ENCODE measurements at regions not wholly inside any gene's neighbourhood (a gene's known extent, or its start where the extent isn't known, plus 50 kb on each side); places are given as distances from the start of the nearest gene placed in this dataset.
"Not testable (repeated sequence)": the region's sequence is repeated elsewhere in the genome, so short reads cannot be mapped to it uniquely, and the experiment has no call there.

- H3K4me1 Mint-ChIP-seq = peaks cover 3% of the 10 kb centered on the region
- no peaks in the 10 kb centered on the region for H3K36me3 Mint-ChIP-seq (ENCODE audit: low read depth)
- no peaks in the 10 kb centered on the region for H3K27me3 Mint-ChIP-seq
- DNase-seq = no peak
- no peak overlapping the region for H3K27ac Mint-ChIP-seq
- H3K9me3 Mint-ChIP-seq = no peaks in the 10 kb centered on the region
- ChIA-PET CTCF (no interaction called here), POLR2A (no interaction called here)
- no peak overlapping the region for H3K4me3 Mint-ChIP-seq
Measured at GRCh38 chr4:25981749-25982148, 67.7 kb downstream of the SMIM20 start.

GRCh38 chr4:25982962-25983361 lies 68.9 kb downstream of the SMIM20 start:
- Mint-ChIP-seq H3K4me1 (peaks cover 7% of the 10 kb centered on the region), H3K27me3 (no peaks in the 10 kb centered on the region), H3K36me3 (ENCODE audit: low read depth) (no peaks in the 10 kb centered on the region), H3K27ac (no peak overlapping the region), H3K4me3 (no peak overlapping the region), H3K9me3 (no peaks in the 10 kb centered on the region)
- CTCF ChIA-PET = no interaction called here
- no peak for DNase-seq
- POLR2A ChIA-PET = no interaction called here

- H3K36me3 Mint-ChIP-seq (ENCODE audit: low read depth) = no peaks in the 10 kb centered on the region
- no peak for DNase-seq
- H3K27me3 Mint-ChIP-seq = no peaks in the 10 kb centered on the region
- CTCF ChIA-PET = no interaction called here
- peaks cover 16% of the 10 kb centered on the region for H3K4me1 Mint-ChIP-seq
- H3K27ac Mint-ChIP-seq = no peak overlapping the region
- H3K9me3 Mint-ChIP-seq = no peaks in the 10 kb centered on the region
- no peak overlapping the region for H3K4me3 Mint-ChIP-seq
- POLR2A ChIA-PET = no interaction called here
Measured at GRCh38 chr4:25984266-25984665, 70.2 kb downstream of the SMIM20 start.

- CTCF ChIA-PET = no interaction called here
Measured at GRCh38 chr4:25984796-25985195, 70.8 kb downstream of the SMIM20 start.

GRCh38 chr4:25986807-25987206 lies 72.8 kb downstream of the SMIM20 start:
- Mint-ChIP-seq H3K4me1 (peaks cover 16% of the 10 kb centered on the region), H3K4me3 (no peak overlapping the region), H3K27ac (no peak overlapping the region), H3K9me3 (no peaks in the 10 kb centered on the region), H3K27me3 (no peaks in the 10 kb centered on the region), H3K36me3 (ENCODE audit: low read depth) (no peaks in the 10 kb centered on the region)
- POLR2A ChIA-PET = interaction anchor here (0.6 kb wide), 1 partner anchor 265 kb away, joined by 5 read pairs; no protein-coding TSS in a partner anchor
- DNase-seq = no peak
- CTCF ChIA-PET = interaction anchor here (1.6 to 4.9 kb wide), 7 partner anchors 42 to 423 kb away, joined by 3 to 39 read pairs (median 11); no protein-coding TSS in a partner anchor

More at GRCh38 chr4:25984796-25985195, 70.8 kb downstream of the SMIM20 start:
- no peaks in the 10 kb centered on the region for H3K9me3 Mint-ChIP-seq
- H3K4me1 Mint-ChIP-seq = peaks cover 16% of the 10 kb centered on the region
- no peak for DNase-seq
- no peaks in the 10 kb centered on the region for H3K27me3 Mint-ChIP-seq
- no peak overlapping the region for H3K27ac Mint-ChIP-seq
- no peaks in the 10 kb centered on the region for H3K36me3 Mint-ChIP-seq (ENCODE audit: low read depth)
- H3K4me3 Mint-ChIP-seq = no peak overlapping the region
- POLR2A ChIA-PET = no interaction called here

- peaks cover 18% of the 10 kb centered on the region for H3K4me1 Mint-ChIP-seq
- CTCF ChIA-PET = no interaction called here
- H3K4me3 Mint-ChIP-seq = no peak overlapping the region
- H3K36me3 Mint-ChIP-seq (ENCODE audit: low read depth) = no peaks in the 10 kb centered on the region
- H3K9me3 Mint-ChIP-seq = no peaks in the 10 kb centered on the region
- no peak overlapping the region for H3K27ac Mint-ChIP-seq
- POLR2A ChIA-PET = no interaction called here
- DNase-seq = no peak
- H3K27me3 Mint-ChIP-seq = no peaks in the 10 kb centered on the region
Measured at GRCh38 chr4:25991340-25991739, 77.3 kb downstream of the SMIM20 start.

GRCh38 chr4:25993395-25994185 lies 79.6 kb downstream of the SMIM20 start:
- Mint-ChIP-seq H3K27ac (no peak overlapping the region), H3K27me3 (no peaks in the 10 kb centered on the region), H3K4me1 (peaks cover 8% of the 10 kb centered on the region), H3K36me3 (ENCODE audit: low read depth) (no peaks in the 10 kb centered on the region), H3K4me3 (no peak overlapping the region), H3K9me3 (no peaks in the 10 kb centered on the region)
- CTCF ChIA-PET = no interaction called here
- POLR2A ChIA-PET = no interaction called here
- peak; percentile 20 for DNase-seq

GRCh38 chr4:25994577-25994976 lies 80.6 kb downstream of the SMIM20 start:
- H3K4me1 Mint-ChIP-seq; H3K9me3 Mint-ChIP-seq; H3K27ac Mint-ChIP-seq; H3K27me3 Mint-ChIP-seq; H3K4me3 Mint-ChIP-seq; H3K36me3 Mint-ChIP-seq (ENCODE audit: low read depth); DNase-seq; POLR2A ChIA-PET; CTCF ChIA-PET: not testable (repeated sequence)

GRCh38 chr4:26000274-26000950 lies 86.4 kb downstream of the SMIM20 start:
- POLR2A ChIA-PET = no interaction called here

GRCh38 chr4:26001413-26001812 lies 87.4 kb downstream of the SMIM20 start:
- no peak for DNase-seq
- POLR2A ChIA-PET = no interaction called here
- no peaks in the 10 kb centered on the region for H3K4me1 Mint-ChIP-seq
- no peaks in the 10 kb centered on the region for H3K9me3 Mint-ChIP-seq
- no peak overlapping the region for H3K4me3 Mint-ChIP-seq
- H3K27ac Mint-ChIP-seq = no peak overlapping the region
- CTCF ChIA-PET = interaction anchor here (1.0 to 7.4 kb wide), 3 partner anchors 13 to 324 kb away, joined by 3 to 39 read pairs (median 3); no protein-coding TSS in a partner anchor
- peaks cover 6% of the 10 kb centered on the region for H3K27me3 Mint-ChIP-seq
- peaks cover 2% of the 10 kb centered on the region for H3K36me3 Mint-ChIP-seq (ENCODE audit: low read depth)

More at GRCh38 chr4:26000274-26000950, 86.4 kb downstream of the SMIM20 start:
- DNase-seq = no peak
- Mint-ChIP-seq H3K27ac (no peak overlapping the region), H3K27me3 (peaks cover 2% of the 10 kb centered on the region), H3K36me3 (ENCODE audit: low read depth) (no peaks in the 10 kb centered on the region), H3K4me1 (no peaks in the 10 kb centered on the region), H3K9me3 (no peaks in the 10 kb centered on the region), H3K4me3 (no peak overlapping the region)
- CTCF ChIA-PET = interaction anchor here (0.7 to 7.4 kb wide), 3 partner anchors 12 to 327 kb away, joined by 3 to 39 read pairs (median 3); no protein-coding TSS in a partner anchor

- DNase-seq = no peak
- POLR2A ChIA-PET = no interaction called here
- peaks cover 6% of the 10 kb centered on the region for H3K27me3 Mint-ChIP-seq
- no peak overlapping the region for H3K27ac Mint-ChIP-seq
- H3K36me3 Mint-ChIP-seq (ENCODE audit: low read depth) = peaks cover 2% of the 10 kb centered on the region
- CTCF ChIA-PET = interaction anchor here (1.0 to 7.4 kb wide), 3 partner anchors 13 to 323 kb away, joined by 3 to 39 read pairs (median 3); no protein-coding TSS in a partner anchor
- no peak overlapping the region for H3K4me3 Mint-ChIP-seq
- H3K9me3 Mint-ChIP-seq = no peaks in the 10 kb centered on the region
- no peaks in the 10 kb centered on the region for H3K4me1 Mint-ChIP-seq
Measured at GRCh38 chr4:26001816-26002215, 87.8 kb downstream of the SMIM20 start.

GRCh38 chr4:26003056-26003455 lies 89.0 kb downstream of the SMIM20 start:
- H3K4me3 Mint-ChIP-seq = no peak overlapping the region
- H3K27ac Mint-ChIP-seq = no peak overlapping the region
- H3K27me3 Mint-ChIP-seq = peaks cover 7% of the 10 kb centered on the region
- H3K4me1 Mint-ChIP-seq = no peaks in the 10 kb centered on the region
- DNase-seq = no peak
- peaks cover 2% of the 10 kb centered on the region for H3K36me3 Mint-ChIP-seq (ENCODE audit: low read depth)
- CTCF ChIA-PET = interaction anchor here (7.4 kb wide), 1 partner anchor 14 kb away, joined by 39 read pairs; no protein-coding TSS in a partner anchor
- no peaks in the 10 kb centered on the region for H3K9me3 Mint-ChIP-seq
- POLR2A ChIA-PET = no interaction called here

- DNase-seq = no peak
- ChIA-PET CTCF (interaction anchor here (7.4 kb wide), 1 partner anchor 15 kb away, joined by 39 read pairs; no protein-coding TSS in a partner anchor), POLR2A (no interaction called here)
- peaks cover under 1% of the 10 kb centered on the region for H3K4me1 Mint-ChIP-seq
- no peak overlapping the region for H3K27ac Mint-ChIP-seq
- peaks cover 5% of the 10 kb centered on the region for H3K9me3 Mint-ChIP-seq
- peaks cover 7% of the 10 kb centered on the region for H3K27me3 Mint-ChIP-seq
- peaks cover 5% of the 10 kb centered on the region for H3K36me3 Mint-ChIP-seq (ENCODE audit: low read depth)
- no peak overlapping the region for H3K4me3 Mint-ChIP-seq
Measured at GRCh38 chr4:26004290-26004689, 90.3 kb downstream of the SMIM20 start.
